ENCODE measurements at regions not wholly inside any gene's neighbourhood (a gene's known extent, or its start where the extent isn't known, plus 50 kb on each side); places are given as distances from the start of the nearest gene placed in this dataset.

DNA sequence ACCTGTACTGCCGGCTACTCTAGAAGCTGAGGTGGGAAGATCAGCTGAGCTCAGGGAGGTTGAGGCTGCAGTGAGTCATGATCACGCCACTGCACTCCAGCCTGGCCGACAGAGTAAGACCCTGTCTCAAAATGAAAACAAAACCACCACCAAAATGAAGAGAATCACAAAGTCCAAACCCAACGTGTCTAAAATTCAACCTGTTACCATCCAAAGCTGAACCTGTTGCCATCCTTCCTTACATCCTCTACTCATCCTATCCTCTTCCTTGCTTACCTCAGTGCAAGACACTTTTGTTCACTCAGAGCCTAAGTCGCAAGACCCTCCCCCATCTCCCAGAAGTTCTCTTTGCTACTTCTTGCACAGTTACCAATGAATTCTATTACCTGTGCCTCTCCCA, 299.7 kb downstream of the ATP23 start:
- no peak overlapping the region for H3K9ac ChIP-seq (ENCODE audit: insufficient read length, low read depth)
- TF ChIP-seq YY1 (IDR thresholded peaks at IDR 0.05; ENCODE audit: insufficient read depth, insufficient read length), result no peak
- no peak for TF ChIP-seq SUZ12 (IDR thresholded peaks at IDR 0.05; ENCODE audit: extremely low read depth, insufficient read depth, insufficient read length)
- TF ChIP-seq ZNF274 (IDR thresholded peaks at IDR 0.05; ENCODE audit: low read depth, low read length), result no peak
- DNase-seq (ENCODE audit: low read depth, low spot score), result no peak
- no peaks in the 10 kb centered on the region for H3K4me1 ChIP-seq (ENCODE audit: insufficient read depth, insufficient read length)
- no peak overlapping the region for H3K4me3 ChIP-seq (ENCODE audit: insufficient read length, low read depth)
- H3K27me3 ChIP-seq (ENCODE audit: insufficient read depth, insufficient read length), result no peaks in the 10 kb centered on the region
- H3K36me3 ChIP-seq (ENCODE audit: insufficient read depth, insufficient read length, low read length), result no peaks in the 10 kb centered on the region
- no peaks in the 10 kb centered on the region for H3K9me3 ChIP-seq (ENCODE audit: insufficient read depth, low read length)

DNA sequence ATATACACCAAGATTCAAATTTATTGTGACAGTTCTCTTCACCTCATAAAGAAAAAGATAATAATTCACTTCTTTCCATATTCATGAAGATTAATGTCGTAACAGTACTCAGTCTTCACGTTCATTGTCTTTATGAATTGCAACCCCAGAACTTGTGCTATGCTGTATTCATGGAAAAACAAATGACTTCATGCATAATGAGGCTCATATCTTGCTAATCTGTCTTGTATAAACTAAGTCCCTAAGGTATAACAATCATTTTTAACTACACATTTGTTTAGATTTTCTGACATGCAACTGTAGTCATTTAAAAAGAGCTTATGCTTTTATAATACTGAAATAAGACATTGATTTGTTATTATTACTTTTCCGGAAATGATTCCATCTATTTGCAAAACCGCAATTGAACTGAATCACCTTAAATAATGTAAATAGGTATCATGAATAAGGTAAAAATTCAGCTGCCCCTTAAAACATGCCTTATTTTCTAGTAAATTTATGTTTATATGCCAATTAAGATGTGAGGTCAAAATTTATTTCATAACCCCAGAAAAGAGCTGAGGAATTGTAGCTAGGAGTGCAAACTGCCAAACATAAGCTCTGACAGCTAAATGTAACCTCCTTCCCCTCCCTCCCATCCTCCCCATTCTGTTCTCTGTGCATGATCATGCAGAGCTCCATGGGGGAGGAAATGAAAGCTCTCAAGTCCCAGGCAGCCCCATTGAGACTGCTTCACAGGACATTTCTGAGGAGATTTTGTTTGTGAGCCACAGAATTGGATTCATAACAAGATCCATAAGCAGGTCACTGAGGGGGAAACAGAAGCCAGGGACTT, 301.6 kb downstream of the ATP23 start:
- H3K27me3 ChIP-seq (ENCODE audit: insufficient read depth, insufficient read length), result no peaks in the 10 kb centered on the region
- no peak overlapping the region for H3K4me3 ChIP-seq (ENCODE audit: insufficient read length, low read depth)
- H3K4me1 ChIP-seq (ENCODE audit: insufficient read depth, insufficient read length), result no peaks in the 10 kb centered on the region
- H3K9ac ChIP-seq (ENCODE audit: insufficient read length, low read depth), result no peak overlapping the region
- no peaks in the 10 kb centered on the region for H3K9me3 ChIP-seq (ENCODE audit: insufficient read depth, low read length)
- H3K36me3 ChIP-seq (ENCODE audit: insufficient read depth, insufficient read length, low read length), result no peaks in the 10 kb centered on the region
- DNase-seq (ENCODE audit: low read depth, low spot score), result peak; percentile 23
- TF ChIP-seq YY1 (IDR thresholded peaks at IDR 0.05; ENCODE audit: insufficient read depth, insufficient read length), result no peak
- no peak for TF ChIP-seq ZNF274 (IDR thresholded peaks at IDR 0.05; ENCODE audit: low read depth, low read length)
- TF ChIP-seq SUZ12 (IDR thresholded peaks at IDR 0.05; ENCODE audit: extremely low read depth, insufficient read depth, insufficient read length), result no peak

DNA sequence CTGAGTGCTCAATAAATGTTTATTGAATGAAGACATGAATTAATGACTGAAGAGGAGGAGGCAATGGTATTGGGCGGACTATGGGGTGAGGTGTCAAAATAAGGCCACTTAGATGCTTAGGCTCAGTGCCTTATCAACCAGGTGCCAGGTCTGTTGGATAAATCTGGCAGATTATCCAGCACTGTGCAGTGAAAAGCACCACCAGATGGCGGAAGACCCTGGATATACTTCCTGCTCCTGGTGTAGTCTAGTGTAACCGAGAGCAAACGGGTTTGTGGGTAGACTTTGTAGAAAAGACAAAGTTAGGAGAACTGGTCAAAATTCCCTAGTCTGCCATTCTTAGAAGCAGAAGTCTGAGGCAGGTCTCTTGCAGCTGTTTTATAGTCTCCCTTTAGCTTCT, 306.3 kb downstream of the ATP23 start:
- no peaks in the 10 kb centered on the region for H3K27me3 ChIP-seq (ENCODE audit: insufficient read depth, insufficient read length)
- no peaks in the 10 kb centered on the region for H3K4me1 ChIP-seq (ENCODE audit: insufficient read depth, insufficient read length)
- DNase-seq (ENCODE audit: low read depth, low spot score), result no peak
- H3K36me3 ChIP-seq (ENCODE audit: insufficient read depth, insufficient read length, low read length), result no peaks in the 10 kb centered on the region
- TF ChIP-seq SUZ12 (IDR thresholded peaks at IDR 0.05; ENCODE audit: extremely low read depth, insufficient read depth, insufficient read length) (no peak), YY1 (IDR thresholded peaks at IDR 0.05; ENCODE audit: insufficient read depth, insufficient read length) (no peak), ZNF274 (IDR thresholded peaks at IDR 0.05; ENCODE audit: low read depth, low read length) (no peak)
- no peaks in the 10 kb centered on the region for H3K9me3 ChIP-seq (ENCODE audit: insufficient read depth, low read length)
- no peak overlapping the region for H3K4me3 ChIP-seq (ENCODE audit: insufficient read length, low read depth)
- no peak overlapping the region for H3K9ac ChIP-seq (ENCODE audit: insufficient read length, low read depth)

DNA sequence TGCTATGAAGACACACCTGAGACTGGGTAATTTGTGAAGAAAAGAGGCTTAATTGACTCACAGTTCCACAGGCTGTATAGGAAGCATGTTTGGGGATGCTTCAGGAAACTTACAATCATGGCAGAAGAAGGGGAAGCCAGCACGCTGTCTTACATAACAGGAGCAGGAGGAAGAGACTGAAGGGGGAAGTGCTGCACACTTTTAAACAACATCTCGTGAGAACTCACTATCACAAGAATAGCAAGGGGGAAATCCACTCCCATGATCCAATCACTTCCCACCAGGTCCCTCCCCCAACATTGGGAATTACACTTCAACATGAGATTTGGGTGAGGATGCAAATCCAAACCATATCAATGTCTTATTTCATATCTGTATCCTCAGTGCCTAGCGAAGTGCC, 307.2 kb downstream of the ATP23 start:
- no peaks in the 10 kb centered on the region for H3K4me1 ChIP-seq (ENCODE audit: insufficient read depth, insufficient read length)
- H3K27me3 ChIP-seq (ENCODE audit: insufficient read depth, insufficient read length), result no peaks in the 10 kb centered on the region
- H3K9me3 ChIP-seq (ENCODE audit: insufficient read depth, low read length), result no peaks in the 10 kb centered on the region
- no peak overlapping the region for H3K4me3 ChIP-seq (ENCODE audit: insufficient read length, low read depth)
- H3K9ac ChIP-seq (ENCODE audit: insufficient read length, low read depth), result no peak overlapping the region
- DNase-seq (ENCODE audit: low read depth, low spot score), result no peak
- TF ChIP-seq YY1 (IDR thresholded peaks at IDR 0.05; ENCODE audit: insufficient read depth, insufficient read length) (no peak), ZNF274 (IDR thresholded peaks at IDR 0.05; ENCODE audit: low read depth, low read length) (no peak), SUZ12 (IDR thresholded peaks at IDR 0.05; ENCODE audit: extremely low read depth, insufficient read depth, insufficient read length) (no peak)
- H3K36me3 ChIP-seq (ENCODE audit: insufficient read depth, insufficient read length, low read length), result no peaks in the 10 kb centered on the region

DNA sequence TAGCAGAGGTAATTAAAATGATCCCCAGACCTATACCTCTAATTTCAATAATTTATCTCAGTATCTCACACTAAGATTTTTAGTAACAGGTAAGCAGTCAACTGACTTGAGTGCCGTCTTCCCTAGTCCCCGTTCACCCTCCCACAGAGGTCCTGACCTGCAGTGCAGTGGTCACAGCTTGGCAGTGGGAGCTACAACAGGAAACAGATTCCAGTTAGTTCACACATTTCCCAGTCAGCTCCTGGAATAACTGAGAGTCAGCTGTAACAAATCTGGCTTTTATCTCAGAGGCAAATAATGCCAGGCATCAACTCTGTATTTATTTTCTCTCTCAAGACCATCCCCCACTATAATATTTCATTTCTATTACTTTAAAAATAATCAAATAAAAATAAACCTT, 308.2 kb downstream of the ATP23 start:
- H3K4me1 ChIP-seq (ENCODE audit: insufficient read depth, insufficient read length), result no peaks in the 10 kb centered on the region
- no peaks in the 10 kb centered on the region for H3K27me3 ChIP-seq (ENCODE audit: insufficient read depth, insufficient read length)
- H3K9me3 ChIP-seq (ENCODE audit: insufficient read depth, low read length), result no peaks in the 10 kb centered on the region
- no peak overlapping the region for H3K9ac ChIP-seq (ENCODE audit: insufficient read length, low read depth)
- TF ChIP-seq YY1 (IDR thresholded peaks at IDR 0.05; ENCODE audit: insufficient read depth, insufficient read length) (no peak), SUZ12 (IDR thresholded peaks at IDR 0.05; ENCODE audit: extremely low read depth, insufficient read depth, insufficient read length) (no peak), ZNF274 (IDR thresholded peaks at IDR 0.05; ENCODE audit: low read depth, low read length) (no peak)
- no peaks in the 10 kb centered on the region for H3K36me3 ChIP-seq (ENCODE audit: insufficient read depth, insufficient read length, low read length)
- no peak for DNase-seq (ENCODE audit: low read depth, low spot score)
- no peak overlapping the region for H3K4me3 ChIP-seq (ENCODE audit: insufficient read length, low read depth)

DNA sequence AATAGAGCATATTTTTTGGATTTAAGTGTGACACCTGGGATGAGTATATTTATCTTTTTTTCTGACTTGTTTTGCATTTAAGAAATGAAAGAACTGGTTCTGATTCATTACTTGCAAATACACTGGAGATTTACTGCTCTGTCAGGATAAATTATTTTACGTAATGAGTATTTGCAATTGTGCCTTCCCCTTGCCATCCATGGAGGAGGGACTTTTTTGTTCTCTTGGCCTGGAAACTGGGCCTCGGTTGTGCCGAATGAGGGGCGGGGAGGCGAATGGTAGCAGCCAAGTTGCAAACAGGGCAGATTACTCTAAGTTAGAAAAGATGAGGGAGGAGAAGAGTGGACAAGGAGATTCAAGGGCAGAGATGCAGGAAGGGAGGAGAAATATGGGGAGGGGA, 308.7 kb downstream of the ATP23 start:
- DNase-seq (ENCODE audit: low read depth, low spot score), result no peak

DNA sequence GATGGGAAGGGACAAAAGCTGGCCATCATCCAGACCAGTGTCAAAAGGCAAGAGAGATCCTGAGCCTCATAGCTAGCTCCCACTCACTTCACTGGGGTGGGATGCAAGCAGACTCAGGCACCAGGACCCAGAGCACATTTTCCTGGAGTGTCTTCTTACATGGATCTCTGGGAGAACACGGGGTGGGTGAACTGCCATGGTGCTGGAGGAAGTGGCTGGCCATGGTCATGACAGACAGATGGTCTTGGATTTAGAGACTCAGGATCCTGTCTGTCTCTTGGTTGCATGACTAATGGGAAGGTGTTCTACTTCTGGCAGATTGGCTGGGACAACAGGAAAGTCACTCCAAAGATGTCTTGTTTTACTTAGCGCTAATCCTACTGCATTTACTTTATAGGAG, 311.5 kb downstream of the ATP23 start:
- no peak overlapping the region for H3K9ac ChIP-seq (ENCODE audit: insufficient read length, low read depth)
- H3K27me3 ChIP-seq (ENCODE audit: insufficient read depth, insufficient read length), result no peaks in the 10 kb centered on the region
- H3K4me1 ChIP-seq (ENCODE audit: insufficient read depth, insufficient read length), result no peaks in the 10 kb centered on the region
- no peak for DNase-seq (ENCODE audit: low read depth, low spot score)
- no peak for TF ChIP-seq SUZ12 (IDR thresholded peaks at IDR 0.05; ENCODE audit: extremely low read depth, insufficient read depth, insufficient read length)
- TF ChIP-seq YY1 (IDR thresholded peaks at IDR 0.05; ENCODE audit: insufficient read depth, insufficient read length), result no peak
- no peak for TF ChIP-seq ZNF274 (IDR thresholded peaks at IDR 0.05; ENCODE audit: low read depth, low read length)
- no peaks in the 10 kb centered on the region for H3K9me3 ChIP-seq (ENCODE audit: insufficient read depth, low read length)
- H3K4me3 ChIP-seq (ENCODE audit: insufficient read length, low read depth), result no peak overlapping the region
- no peaks in the 10 kb centered on the region for H3K36me3 ChIP-seq (ENCODE audit: insufficient read depth, insufficient read length, low read length)

More for the DNA sequence above, 308.7 kb downstream of the ATP23 start:
- Histone ChIP-seq H3K36me3 (ENCODE audit: insufficient read depth, insufficient read length, low read length) (no peaks in the 10 kb centered on the region), H3K9me3 (ENCODE audit: insufficient read depth, low read length) (no peaks in the 10 kb centered on the region), H3K4me1 (ENCODE audit: insufficient read depth, insufficient read length) (no peaks in the 10 kb centered on the region), H3K27me3 (ENCODE audit: insufficient read depth, insufficient read length) (no peaks in the 10 kb centered on the region), H3K4me3 (ENCODE audit: insufficient read length, low read depth) (no peak overlapping the region), H3K9ac (ENCODE audit: insufficient read length, low read depth) (no peak overlapping the region)
- TF ChIP-seq YY1 (IDR thresholded peaks at IDR 0.05; ENCODE audit: insufficient read depth, insufficient read length) (no peak), ZNF274 (IDR thresholded peaks at IDR 0.05; ENCODE audit: low read depth, low read length) (no peak), SUZ12 (IDR thresholded peaks at IDR 0.05; ENCODE audit: extremely low read depth, insufficient read depth, insufficient read length) (no peak)
